SIG-M5 (cell line): ENCODE measurements at regions not wholly inside any gene's neighbourhood (a gene's known extent, or its start where the extent isn't known, plus 50 kb on each side); places are given as distances from the start of the nearest gene placed in this dataset.

Experiments
- DNase-seq: peaks from one replicate; lab custom pipeline; 2025; lab: John Stamatoyannopoulos, UW

DNA sequence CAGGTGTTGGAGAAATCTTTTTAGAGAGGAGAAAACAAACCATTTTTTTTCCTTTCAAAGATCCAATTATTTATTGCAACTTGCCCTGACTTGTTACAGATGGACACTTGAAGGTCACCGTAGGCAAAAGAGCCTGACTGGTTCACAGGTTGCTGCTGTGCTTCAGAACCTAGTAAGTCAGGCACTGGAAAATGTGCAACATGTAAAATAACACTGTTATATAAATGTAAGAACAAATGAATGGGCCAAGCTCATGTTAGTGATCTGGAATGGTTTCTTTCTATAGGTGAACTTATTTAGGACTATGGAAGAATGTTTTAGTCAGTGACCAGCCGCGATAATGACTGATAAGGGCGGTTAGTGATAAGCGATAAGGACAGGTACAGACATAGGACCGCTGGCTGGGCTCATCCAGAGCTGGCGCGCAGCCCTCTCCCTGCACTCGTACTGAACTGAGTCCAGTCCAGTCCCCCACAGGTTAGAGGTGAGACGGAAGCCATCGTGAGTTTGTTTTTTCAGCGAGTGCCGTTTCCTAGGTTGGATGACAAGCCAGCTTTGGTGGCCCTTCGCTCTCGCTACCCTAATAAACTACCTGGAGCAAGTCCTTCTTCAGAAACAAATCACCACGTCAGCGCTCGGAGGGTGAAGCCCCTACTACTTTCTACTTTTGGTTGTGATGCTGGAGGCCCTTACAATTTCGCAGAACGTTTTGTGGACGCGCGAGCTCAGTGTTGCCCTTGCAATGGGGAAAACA, 94.4 kb upstream of the PRDM1 start:
- no peak for DNase-seq

DNA sequence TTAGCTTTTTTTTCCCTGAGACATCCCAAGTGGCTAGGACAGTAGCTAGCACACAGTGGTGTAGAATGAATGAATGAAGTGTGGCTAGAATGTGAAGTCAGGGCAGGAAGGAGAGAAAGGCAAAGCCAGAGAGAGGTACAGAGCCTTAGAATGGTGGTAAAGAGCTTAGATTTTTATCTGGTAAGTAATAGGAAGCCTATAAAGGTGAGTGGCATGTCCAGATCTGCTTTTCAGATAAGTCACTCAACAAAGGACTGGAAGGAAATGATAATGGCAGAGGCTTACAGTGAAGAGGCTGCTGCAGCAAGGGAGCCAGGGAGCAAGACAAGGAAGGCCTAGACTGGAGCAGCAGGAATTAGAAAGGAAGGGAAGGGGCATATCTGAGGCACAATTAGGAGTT, 96.0 kb upstream of the PRDM1 start:
- DNase-seq = no peak

DNA sequence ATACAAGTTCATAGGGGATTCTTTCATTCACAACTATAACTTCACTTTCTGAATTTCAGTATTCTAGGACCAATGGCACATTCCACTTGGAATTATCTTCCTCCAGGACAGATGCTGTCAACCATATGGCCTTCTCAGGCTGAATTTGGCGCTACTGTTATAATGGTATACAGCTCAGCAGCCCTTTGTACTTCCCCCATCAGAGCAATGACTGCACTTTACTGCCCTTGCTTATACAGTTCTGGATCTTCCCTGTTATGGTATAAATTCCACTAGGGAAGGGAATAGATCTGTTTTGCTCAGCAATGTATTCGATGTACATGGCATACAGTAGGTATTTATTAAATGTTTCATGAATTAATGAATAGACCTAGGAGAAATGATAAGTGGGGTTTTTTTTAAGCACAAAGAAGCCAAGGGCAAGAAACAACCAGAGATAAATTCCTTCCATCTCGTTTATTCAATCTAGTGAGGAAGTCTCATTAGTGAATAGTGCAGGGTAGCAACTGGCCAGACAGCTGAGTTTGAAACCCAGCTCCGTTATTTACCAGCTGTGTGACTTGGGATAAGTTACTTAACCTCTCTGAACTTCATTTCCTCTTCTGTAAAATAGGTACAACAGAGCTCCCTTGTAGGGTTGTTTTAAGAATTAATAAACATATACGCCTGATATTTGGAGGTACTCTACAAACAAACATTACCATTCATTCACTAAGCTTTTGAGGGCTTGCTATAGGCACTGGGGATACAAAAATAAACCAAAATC, 97.1 kb upstream of the PRDM1 start:
- DNase-seq = no peak

DNA sequence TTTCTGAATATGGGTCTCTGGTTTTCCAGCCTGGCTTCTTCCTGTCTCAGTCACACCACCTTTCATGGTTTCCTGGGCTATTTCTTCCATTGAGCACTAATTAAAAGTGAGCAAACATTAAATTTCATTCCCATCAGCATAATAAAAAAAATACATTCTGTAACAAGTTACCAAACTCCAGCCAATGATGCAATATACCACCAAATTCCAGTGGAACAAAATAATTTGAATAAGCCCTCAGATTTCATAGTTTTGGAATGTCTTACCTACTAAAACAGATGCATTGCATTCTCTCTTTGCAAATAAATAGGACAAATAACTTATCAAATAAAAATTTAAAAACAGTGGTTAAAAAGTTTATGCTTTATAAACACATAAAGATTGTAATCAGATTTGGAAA, 97.8 kb upstream of the PRDM1 start:
- no peak for DNase-seq

DNA sequence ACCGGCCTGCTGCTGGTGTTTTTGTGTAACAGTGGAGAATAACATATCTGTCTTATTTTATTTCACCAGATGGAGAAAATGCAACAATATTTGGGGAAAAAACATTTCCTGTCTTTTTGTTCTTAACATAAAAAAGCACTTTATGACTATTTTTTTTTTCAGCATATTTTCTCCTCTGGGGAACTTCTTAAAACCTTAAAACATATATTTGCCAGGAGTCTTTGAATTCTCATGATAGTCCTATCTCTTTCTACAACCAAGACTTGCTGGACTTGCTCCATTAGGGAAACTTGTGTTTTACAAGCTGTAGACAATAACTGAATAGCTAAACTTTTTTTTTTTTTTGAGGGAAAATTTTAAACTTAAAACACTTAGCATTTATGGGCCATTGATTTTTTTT, 98.6 kb upstream of the PRDM1 start:
- DNase-seq = no peak

DNA sequence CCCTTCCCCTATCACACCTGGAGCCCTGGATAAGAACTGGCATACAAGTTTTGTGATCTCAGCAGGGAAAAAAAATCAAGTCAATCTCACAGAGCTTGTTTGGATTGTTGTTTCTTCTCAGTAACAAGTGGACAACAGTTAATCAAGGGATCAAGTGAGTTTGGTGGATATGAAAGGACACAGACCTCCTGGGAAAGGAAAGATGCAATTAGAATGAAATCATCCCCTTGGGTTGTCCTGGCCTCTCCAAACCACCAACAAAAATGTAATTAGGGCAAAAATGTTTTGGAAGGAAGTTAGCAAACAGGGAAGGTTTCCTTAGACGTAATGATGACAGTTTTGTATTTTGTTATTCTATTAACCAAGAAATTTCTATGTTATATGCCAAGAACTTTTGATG, 99.1 kb upstream of the PRDM1 start:
- DNase-seq = no peak

DNA sequence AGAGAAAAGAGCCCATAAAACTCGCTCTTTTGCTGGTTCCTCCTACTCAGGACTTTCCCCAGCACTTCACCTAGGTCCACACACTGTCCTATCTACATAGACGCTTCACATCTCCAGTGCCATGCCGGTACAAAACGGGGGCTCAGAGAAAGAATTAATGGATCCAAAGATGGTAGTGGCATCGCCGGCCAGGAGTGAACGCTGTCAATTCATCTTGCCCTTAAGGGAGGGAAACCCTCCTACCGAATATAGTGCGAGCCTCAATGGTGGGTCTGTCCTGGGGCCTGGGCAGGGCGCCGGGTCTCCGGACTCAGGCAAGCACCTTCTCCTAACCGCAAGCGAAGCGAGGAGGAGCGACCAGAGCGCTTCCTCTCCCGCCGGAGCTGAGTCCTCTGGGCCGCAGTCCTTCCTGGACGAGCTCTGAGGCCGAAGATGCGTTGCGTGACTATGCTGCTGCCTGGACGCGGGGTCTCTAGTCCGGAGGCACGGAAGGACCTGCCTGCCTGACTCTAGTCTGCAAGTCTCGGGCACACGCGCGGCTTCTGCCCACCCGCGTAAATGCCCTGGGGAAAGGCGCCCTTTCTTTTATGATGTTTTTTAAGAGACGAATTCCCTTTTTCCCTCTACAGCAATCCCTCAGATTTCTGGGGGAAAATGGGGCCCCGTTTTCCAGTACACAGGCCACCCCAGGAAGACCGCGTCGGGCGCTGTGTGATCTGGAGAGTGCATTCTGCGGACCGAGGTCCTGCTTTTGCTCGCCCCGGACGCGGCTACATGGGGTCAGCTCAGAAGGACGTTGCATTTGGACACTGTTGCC, 100.1 kb upstream of the PRDM1 start:
- no peak for DNase-seq

GRCh38 chr6:105985098-105985815, 100.9 kb upstream of the PRDM1 start:
- no peak for DNase-seq

- DNase-seq = no peak
Measured at GRCh38 chr6:105983763-105984162, 102.4 kb upstream of the PRDM1 start.

DNA sequence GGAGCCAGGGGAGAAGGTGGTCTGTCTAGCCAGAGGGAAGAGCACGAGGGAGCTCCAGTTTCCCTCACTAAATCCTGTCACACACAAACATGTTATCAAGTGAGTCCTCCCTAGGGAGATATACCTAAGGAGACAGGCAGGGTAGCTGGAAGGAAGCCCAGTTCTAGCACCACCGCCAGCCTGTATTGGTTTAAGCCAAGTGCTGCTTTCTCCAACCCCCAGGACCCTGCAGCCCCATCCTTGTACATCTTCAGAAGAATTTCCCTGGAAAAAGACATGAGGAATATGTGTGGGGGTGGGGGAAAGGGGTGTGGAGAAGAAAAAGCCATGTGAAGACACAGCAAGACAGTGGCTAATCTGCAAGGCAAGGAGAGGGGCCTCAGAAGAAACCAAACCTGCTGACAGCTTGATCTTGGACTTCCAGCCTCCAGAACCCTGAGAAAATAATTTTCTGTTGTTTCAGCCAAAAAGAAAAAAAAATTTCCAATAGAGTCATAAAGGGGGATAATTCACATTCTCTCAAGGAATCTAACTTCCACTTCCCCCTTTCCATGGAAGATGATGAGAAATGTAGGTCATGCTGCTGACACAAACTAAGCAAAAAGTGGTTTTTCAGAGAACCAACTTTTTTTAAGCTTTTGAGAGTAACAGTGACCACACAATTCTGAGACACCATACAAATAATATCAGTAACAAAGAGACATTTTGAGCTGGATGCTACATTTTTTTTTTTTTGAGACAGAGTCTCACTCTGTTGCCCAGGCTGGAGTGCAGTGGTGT, 103.2 kb upstream of the PRDM1 start:
- no peak for DNase-seq

GRCh38 chr6:105981888-105982358, 104.2 kb upstream of the PRDM1 start:
- DNase-seq = no peak

GRCh38 chr6:105981002-105981887, 104.9 kb upstream of the PRDM1 start:
- DNase-seq = no peak

- DNase-seq = no peak
Measured at GRCh38 chr6:105978974-105979373, 107.2 kb upstream of the PRDM1 start.

GRCh38 chr6:105977934-105978504, 108.1 kb upstream of the PRDM1 start:
- no peak for DNase-seq

- no peak for DNase-seq
Measured at GRCh38 chr6:105974986-105975385, 111.2 kb upstream of the PRDM1 start.

DNA sequence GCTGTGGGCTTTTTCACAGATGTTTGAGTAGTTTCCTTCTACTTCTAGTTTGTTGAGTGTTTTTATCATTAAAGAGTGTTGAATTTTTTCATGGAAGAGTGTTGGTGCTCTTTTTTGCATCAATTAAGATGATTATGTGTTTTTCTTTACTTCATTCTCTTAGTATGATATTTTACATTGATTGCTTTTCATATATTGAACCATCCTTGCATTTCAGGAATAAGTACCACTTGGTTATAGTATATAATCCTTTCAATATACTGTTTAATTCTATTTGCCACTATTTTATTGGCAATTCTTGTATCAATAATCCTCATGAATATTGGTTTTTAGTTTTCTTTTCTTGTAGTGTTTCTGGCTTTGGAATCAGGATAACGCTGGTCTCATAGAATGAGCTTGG, 113.7 kb upstream of the PRDM1 start:
- DNase-seq = no peak

- no peak for DNase-seq
Measured at GRCh38 chr6:105968603-105969333, 117.4 kb upstream of the PRDM1 start.

- DNase-seq = no peak
Measured at GRCh38 chr6:105967917-105968602, 118.1 kb upstream of the PRDM1 start.
